ENCODE measurements at regions not wholly inside any gene's neighbourhood (a gene's known extent, or its start where the extent isn't known, plus 50 kb on each side); places are given as distances from the start of the nearest gene placed in this dataset.

- no peaks in the 10 kb centered on the region for H4K20me1 ChIP-seq (replicated peaks in 1 of 2; ENCODE audit: control insufficient read depth in 1 of 2, insufficient read depth in 2 of 2, low read length in 2 of 2)
- no peak overlapping the region for H3K18ac ChIP-seq (ENCODE audit: extremely low read depth, low read length)
- no peak overlapping the region; the same call in 1 of the 2 replicates for H4K8ac ChIP-seq (ENCODE audit: extremely low read depth, insufficient read depth, low read length)
- POLR2A ChIA-PET (ENCODE audit: partially characterized antibody) = no interaction called here
- FAIRE-seq (no peak), DNase-seq (ENCODE audit: low read depth in 1 of 2, low spot score in 2 of 2) (no peak)
- H3K79me1 ChIP-seq (ENCODE audit: low read depth, low read length) = no peaks in the 10 kb centered on the region
- H2BK120ac ChIP-seq (replicated peaks; ENCODE audit: low read depth, low read length) = no peak overlapping the region
- H3K4me1 ChIP-seq (replicated peaks in 1 of 4; ENCODE audit: control insufficient read depth in 3 of 4, insufficient read depth in 4 of 4, low read length in 3 of 4) = peaks cover 4 to 11% (median 5%) of the 10 kb centered on the region in 4 experiments; a peak in 6 of 7 replicates
- H3K9ac ChIP-seq (replicated peaks in 1 of 4; ENCODE audit: extremely low read depth in 1 of 4, low read depth in 3 of 4, low read length in 3 of 4) = no peak overlapping the region
- H2BK20ac ChIP-seq (ENCODE audit: low read length) = no peak overlapping the region
- H2AK5ac ChIP-seq (ENCODE audit: low read depth, low read length) = no peak overlapping the region
- H2BK5ac ChIP-seq (ENCODE audit: low read depth, low read length) = no peak overlapping the region
- CTCF ChIA-PET (ENCODE audit: partially characterized antibody) = interaction anchor here (1.0 to 2.3 kb wide), 2 partner anchors 16 to 101 kb away, joined by 4 to 8 read pairs; no protein-coding TSS in a partner anchor
- H3K23ac ChIP-seq (ENCODE audit: insufficient read length) = no peak overlapping the region
- WGBS, 2 experiments (ENCODE audit: extremely low coverage in 1 of 2, insufficient coverage in 1 of 2, insufficient read length in 1 of 2, insufficient replicate concordance in 2 of 2, low coverage in 1 of 2, low lambda C conversion rate in 2 of 2, missing lambda C conversion rate in 1 of 2) = 98% methylated on average over 2 of the region's 2 CpGs; no CpG with 5 or more reads in 1 of the 2 experiments
- H3K23me2 ChIP-seq (ENCODE audit: low read depth, low read length) = no peaks in the 10 kb centered on the region
- H2BK12ac ChIP-seq (ENCODE audit: low read depth, low read length) = no peak overlapping the region
- no peaks in the 10 kb centered on the region for H3K27me3 ChIP-seq (replicated peaks in 1 of 4; ENCODE audit: control insufficient read depth in 3 of 4, extremely low read depth in 1 of 4, insufficient read depth in 3 of 4, low read length in 3 of 4)
- no peak overlapping the region for H3K27ac ChIP-seq (ENCODE audit: low read depth, low read length)
- no peak overlapping the region for H2BK15ac ChIP-seq (ENCODE audit: low read length)
- H3K4me2 ChIP-seq (ENCODE audit: insufficient read depth in 1 of 2, low read depth in 2 of 2, low read length in 2 of 2) = no peak overlapping the region
- no peak overlapping the region for H3K4ac ChIP-seq (replicated peaks; ENCODE audit: insufficient read length, low read depth, low read length)
- H3K36me3 ChIP-seq (ENCODE audit: control insufficient read depth in 2 of 4, insufficient read depth in 4 of 4, low read length in 3 of 4) = no peaks in the 10 kb centered on the region
- no peaks in the 10 kb centered on the region for H3K9me3 ChIP-seq (ENCODE audit: insufficient read depth in 2 of 2, low read depth in 1 of 2, low read length in 1 of 2)
- H3K4me3 ChIP-seq (ENCODE audit: extremely low read depth in 1 of 4, insufficient read depth in 2 of 4, low read depth in 3 of 4, low read length in 4 of 4) = no peak overlapping the region
- H3K79me2 ChIP-seq (ENCODE audit: control insufficient read depth in 1 of 2, insufficient read depth in 2 of 2, low read length in 2 of 2) = no peaks in the 10 kb centered on the region
- H2AFZ ChIP-seq (ENCODE audit: low read length) = no peak overlapping the region
- no peak overlapping the region for H4K91ac ChIP-seq (replicated peaks; ENCODE audit: insufficient read length, low read length)
- no peak overlapping the region for H3K56ac ChIP-seq (replicated peaks; ENCODE audit: insufficient read length, low read depth, low read length)
- no peak overlapping the region for H3K14ac ChIP-seq (ENCODE audit: insufficient read length)
- no peak overlapping the region for H4K5ac ChIP-seq (ENCODE audit: insufficient read length, low read depth, low read length)
- TF ChIP-seq POLR2A (IDR thresholded peaks at IDR 0.05; ENCODE audit: control extremely low read depth in 1 of 2, low read depth in 2 of 2, low read length in 2 of 2) (no peak), MAX (IDR thresholded peaks at IDR 0.05) (no peak), TEAD4 (IDR thresholded peaks at IDR 0.05; ENCODE audit: low read depth, low read length) (no peak), TAF7 (optimal IDR thresholded peaks at IDR 0.05; ENCODE audit: borderline replicate concordance, low read depth, low read length) (no peak), EP300 (IDR thresholded peaks at IDR 0.05; ENCODE audit: borderline replicate concordance in 1 of 2, low read depth in 2 of 2, low read length in 2 of 2) (no peak), JUN (IDR thresholded peaks at IDR 0.05; ENCODE audit: low read depth, low read length) (no peak), POLR2AphosphoS5 (IDR thresholded peaks at IDR 0.05; ENCODE audit: low read depth, low read length) (no peak), CEBPB (IDR thresholded peaks at IDR 0.05; ENCODE audit: low read depth, low read length) (no peak), CTCF (IDR thresholded peaks at IDR 0.05; ENCODE audit: control extremely low read depth in 1 of 3, insufficient read depth in 1 of 3, low read depth in 1 of 3, low read length in 3 of 3) (no peak), MAFK (IDR thresholded peaks at IDR 0.05; ENCODE audit: low read depth, low read length) (no peak), CHD2 (IDR thresholded peaks at IDR 0.05; ENCODE audit: low read length) (no peak)
These were observed 106.4 kb upstream of the CELF4 start for GRCh38 chr18:37672001-37672400.

Measured in H1 (cell line).